ENCODE measurements at regions not wholly inside any gene's neighbourhood (a gene's known extent, or its start where the extent isn't known, plus 50 kb on each side); places are given as distances from the start of the nearest gene placed in this dataset.

DNA sequence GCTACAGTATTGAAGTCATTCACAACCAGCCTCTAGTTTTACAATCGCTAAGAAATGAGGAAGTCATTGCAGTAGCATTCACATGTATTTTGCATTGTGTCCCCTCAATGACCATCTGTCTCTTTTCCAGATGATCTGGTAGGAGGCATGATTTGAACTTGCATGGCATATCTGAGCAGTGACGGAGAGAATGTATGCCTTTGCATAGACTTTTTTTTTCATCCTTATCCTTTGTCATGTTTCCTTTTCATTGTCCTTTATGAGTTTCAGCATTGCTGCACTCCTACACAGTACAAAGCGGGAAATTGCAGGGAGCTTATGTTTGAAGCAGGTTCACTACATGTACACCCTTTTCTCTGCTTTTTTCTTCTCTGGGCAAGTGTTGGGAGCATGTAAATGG lies 516.4 kb upstream of the GRIA3 start:
- ATAC-seq (no peak), DNase-seq (no peak)
- intact Hi-C loops (cut with micrococcal nuclease): no loop called here

DNA sequence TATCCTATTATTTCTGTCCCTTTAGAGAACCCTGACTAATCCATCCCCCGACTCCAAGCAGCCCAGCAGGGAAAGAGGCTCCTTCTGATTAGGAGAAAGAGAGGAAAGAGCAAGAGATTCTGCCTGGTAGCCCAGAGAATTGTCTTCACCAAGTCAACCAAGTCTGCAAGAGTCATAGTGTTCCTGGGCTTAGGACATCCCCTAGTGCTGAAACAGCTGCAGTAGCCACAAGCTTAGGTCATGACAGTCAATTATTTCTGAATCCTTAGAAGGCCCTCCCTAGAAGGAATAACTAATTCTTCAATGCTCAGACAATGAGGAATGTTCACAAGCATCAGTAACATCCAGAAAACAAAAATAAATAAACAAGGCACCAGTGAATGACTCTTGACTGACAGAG lies 480.3 kb upstream of the GRIA3 start:
- intact Hi-C loops (cut with micrococcal nuclease): no loop called here
- DNase-seq: no peak
- ATAC-seq: no peak

DNA sequence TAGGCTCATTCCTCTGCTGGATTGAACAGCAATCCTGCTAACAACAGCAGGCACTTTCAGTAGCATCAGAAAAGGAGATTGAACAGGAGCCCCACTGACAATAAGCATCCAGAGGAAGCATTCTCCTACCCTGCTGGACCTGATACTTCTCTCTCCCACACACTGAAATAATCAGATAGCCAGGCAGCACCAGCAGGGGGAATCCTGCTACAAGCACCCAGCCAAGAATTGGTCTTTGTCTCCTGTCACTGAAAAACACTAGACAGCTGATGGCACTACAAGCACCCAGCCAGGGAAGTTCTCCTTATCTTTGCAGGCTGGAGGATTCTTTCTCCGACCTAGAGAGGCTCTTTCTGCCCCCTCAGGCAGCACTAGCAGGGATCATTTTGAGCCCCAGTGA lies 444.3 kb upstream of the GRIA3 start:
- intact Hi-C loops (cut with micrococcal nuclease): no loop called here
- no peak for DNase-seq
- ATAC-seq: no peak

DNA sequence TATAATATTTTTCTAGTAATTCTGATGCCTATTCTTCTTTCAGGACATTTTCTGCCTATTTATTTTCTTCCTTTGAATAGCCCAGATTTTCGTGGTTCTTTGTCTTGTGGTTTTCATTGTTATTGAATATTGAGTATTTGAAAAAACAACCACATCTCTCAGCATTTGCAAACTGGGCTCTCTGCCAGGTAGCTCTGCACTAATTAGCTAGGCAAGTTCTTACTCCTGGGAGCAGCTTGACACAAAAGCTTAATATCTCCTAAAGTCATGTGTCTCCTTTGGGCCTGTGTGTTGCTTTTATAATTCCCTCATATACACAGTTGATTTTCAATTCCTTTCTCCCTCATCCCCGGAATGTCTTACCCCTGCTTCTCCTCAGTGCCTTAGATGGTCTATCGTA lies 413.5 kb upstream of the GRIA3 start:
- DNase-seq: no peak
- no peak for ATAC-seq
- intact Hi-C loops (cut with micrococcal nuclease): no loop called here

DNA sequence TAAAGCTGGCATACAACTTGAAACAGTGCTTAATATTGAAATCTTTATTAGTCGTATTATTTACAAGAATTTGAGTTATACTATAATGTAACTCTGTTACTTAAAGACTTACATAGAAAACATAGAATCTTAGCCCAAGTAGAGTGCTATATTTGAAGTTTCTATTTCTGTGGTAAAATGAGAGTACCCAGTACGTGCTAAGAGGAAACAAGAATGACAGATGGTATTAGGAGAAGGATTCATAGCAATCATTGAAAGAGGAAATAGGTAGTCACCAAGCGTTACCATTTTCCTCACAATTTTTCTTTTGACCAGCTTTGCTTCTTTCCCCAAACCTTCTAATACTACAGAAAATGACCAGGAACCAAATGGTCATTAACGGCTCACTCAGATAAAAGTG lies 412.1 kb upstream of the GRIA3 start:
- intact Hi-C loops (cut with micrococcal nuclease): no loop called here
- ATAC-seq: no peak

DNA sequence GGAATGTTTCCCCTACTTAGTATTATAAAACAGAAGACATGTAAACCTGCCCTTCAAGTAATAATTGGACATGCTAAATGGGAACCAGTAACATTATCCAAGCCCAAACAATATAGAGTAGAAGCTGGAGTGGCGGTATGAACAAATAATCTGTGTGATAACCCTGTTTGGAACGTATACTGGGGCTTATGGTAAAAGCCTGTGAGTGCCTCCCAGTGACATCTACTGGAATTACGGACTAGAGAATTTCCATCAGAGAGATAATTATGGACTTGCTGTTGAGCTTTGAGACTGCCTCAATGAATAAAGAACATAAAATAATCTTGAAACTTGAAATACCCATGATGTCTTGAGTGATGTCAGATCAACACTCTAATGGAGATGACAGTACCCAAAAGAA lies 406.3 kb upstream of the GRIA3 start:
- DNase-seq (no peak), ATAC-seq (no peak)
- intact Hi-C loops (cut with micrococcal nuclease): no loop called here

More for the DNA sequence above, 412.1 kb upstream of the GRIA3 start:
- DNase-seq: no peak

DNA sequence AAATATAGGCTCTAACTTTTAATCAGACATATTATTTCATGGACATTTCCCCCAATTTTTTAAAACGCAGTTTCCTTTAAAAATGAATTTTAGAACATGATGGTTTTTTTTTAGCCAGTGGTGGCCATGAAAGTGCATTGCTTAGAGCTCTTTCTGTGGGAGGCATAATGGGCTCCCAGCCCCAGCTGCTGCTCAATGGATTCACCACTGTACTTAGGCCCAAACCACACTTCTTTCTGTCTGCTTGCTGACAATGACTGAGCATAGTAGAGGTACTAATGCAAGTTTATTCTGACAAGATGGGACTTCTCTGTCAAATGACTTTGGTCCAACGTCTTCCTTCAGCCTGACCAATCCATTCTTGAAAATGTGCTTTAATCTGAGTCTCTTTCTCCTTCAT lies 400.2 kb upstream of the GRIA3 start:
- no peak for ATAC-seq
- DNase-seq: no peak
- intact Hi-C loops (cut with micrococcal nuclease): no loop called here

DNA sequence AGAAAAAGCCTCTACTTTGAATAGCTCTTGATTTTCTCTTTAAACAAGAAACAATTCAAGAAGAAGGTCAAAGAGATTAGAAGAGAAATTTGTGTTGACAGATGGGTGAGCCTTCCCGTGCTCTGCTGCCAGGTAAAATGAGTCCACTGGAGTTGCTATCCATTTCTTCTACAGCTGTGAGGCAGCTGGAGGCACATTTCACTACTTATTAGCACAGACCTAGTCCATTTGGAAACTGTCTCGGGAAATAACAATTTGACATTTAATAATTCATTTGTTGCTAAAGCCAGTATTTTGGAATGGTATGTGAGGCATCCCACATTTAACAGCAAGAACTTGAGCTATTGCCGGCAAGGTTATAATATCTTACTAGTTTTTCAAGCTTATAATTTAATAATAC lies 396.8 kb upstream of the GRIA3 start:
- no peak for ATAC-seq
- DNase-seq: no peak
- intact Hi-C loops (cut with micrococcal nuclease): no loop called here

DNA sequence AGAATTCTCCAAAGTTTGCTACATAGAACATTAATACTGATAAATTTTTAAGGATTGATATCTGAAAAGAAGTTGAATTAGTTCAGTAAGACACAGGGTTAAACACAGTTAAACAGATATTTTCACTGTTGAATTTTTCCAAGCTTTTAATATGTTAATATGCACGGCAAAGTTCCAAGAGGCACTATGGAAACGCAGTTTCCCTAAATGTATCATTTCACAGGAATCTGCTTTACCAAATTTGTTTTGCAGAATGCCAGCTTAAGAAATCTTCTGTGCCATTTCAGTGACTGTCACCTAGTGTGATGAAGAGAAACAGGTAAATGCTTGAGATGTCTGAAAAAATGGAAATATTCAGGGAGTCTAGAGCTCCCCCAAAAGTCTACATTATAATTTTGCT lies 395.9 kb upstream of the GRIA3 start:
- DNase-seq (no peak), ATAC-seq (no peak)
- intact Hi-C loops (cut with micrococcal nuclease): no loop called here

DNA sequence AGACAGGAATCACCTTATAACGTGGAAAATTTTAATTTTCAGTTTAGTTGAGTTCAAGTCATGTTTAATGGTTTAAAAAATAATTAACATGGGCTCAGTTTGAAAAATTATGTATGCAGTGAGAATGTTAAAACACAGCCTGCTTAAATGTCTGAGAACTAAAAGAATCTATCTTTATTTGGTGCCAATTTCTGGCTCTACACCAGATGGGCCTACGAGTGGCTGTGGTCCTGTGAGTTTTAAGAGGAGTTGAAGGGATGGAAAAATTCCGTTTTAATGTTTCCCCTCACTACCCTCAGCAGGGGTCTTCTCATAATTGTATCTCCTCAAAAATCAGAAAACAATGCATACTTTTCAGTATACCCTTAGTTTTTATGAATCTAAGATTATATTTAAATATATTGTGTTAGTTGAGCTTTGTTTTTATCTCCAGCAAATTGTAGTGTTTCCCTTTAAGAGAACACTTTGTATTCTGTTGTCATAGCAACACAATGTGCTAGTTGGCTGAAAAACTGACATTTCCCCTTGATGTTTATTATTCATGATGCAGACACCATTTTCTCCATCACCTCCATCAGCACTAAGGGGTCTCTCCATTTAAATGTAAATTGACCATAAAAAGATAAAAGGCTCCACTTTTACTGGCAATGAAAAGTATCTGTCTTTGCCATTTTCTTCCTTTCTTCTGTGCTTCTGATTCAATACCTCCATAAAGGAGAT lies 393.5 kb upstream of the GRIA3 start:
- intact Hi-C loops (cut with micrococcal nuclease): no loop called here
- no peak for ATAC-seq
- no peak for DNase-seq

DNA sequence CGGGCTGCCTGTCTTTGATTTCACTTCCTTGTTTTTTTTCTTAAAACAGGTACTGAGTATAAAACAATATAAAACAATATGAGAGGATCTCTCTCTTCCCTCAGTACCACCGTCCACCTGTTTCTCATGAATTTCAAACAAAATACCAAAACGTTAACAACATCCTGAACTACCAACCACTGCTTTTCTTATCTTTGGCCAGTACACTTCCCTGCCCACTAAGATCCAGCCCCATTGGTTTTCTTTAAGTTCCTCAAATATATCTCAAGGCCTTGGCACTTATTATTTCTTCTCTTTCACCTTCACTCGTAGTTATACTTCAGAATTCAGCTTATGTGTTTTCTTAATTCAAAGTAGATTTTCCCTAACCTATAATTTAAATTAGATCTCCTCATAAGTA lies 370.2 kb upstream of the GRIA3 start:
- DNase-seq (no peak), ATAC-seq (no peak)
- intact Hi-C loops (cut with micrococcal nuclease): no loop called here

DNA sequence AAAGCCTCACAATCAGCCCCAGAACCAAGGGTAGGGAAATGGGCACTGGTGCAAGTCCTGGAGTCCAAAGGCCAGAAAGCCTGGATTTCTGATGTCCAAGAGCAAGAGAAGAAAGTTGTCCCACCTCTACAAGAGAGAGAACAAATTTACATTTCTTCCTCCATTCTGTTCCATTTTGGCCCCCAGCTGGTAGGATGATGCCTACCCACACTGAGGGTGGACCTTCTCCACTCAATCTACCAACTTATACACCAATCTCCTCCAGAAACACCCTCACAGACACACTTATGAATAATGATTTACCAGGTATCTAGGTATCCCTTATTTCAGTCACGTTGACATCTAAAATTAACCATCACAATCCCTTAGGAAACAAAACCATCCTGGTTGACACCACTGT lies 367.8 kb upstream of the GRIA3 start:
- DNase-seq (no peak), ATAC-seq (no peak)
- intact Hi-C loops (cut with micrococcal nuclease): no loop called here

DNA sequence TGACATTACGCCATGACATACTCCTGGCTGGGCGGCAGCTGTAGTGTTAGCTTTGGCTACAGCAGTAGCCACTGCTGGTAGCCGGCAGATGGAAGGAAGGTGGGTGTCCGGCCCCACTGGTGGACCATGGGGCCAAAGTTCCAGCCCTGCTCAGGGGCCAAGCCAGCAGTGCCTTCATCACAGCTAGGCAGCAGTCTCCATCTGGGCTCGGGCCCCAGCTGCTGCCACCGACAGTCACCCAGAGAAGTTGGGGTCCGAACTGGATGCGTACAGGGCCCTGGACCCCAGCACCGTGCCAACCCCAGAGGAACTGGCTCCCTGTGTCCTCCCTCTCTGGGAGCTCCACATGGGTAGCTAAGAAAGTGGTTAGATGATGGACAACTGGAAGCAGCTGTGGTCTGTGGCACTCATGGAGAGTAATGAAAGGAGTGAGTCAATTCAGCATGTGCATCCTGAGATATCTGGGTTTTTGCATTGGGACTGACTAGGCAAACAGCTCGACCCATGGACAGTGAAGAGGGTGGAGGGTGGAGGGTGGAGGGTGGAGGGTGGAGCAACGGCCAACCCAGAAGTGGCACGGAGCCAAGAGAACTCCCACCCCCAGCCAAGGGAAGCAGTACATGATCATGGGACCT lies 366.6 kb upstream of the GRIA3 start:
- no peak for DNase-seq
- ATAC-seq: no peak

DNA sequence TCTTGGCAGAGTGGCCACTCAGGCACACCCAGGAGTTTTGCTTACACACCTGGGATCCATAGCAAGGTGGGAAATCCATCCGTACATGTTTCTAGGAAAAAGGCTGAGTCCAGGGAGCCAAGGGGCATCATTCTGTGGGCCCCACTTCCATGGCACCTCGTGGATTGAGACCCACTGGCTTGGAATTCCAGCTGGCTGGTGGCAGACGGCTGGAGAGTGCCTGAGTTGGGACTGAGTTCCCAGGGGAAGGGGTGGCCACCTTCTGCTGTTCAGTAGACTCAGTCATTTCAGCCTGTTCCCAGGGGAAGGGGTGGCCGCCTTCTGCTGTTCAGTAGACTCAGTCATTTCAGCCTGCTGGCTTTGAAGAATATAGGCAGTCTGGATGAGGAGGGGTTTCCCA lies 366.0 kb upstream of the GRIA3 start:
- DNase-seq: no peak
- no peak for ATAC-seq
- intact Hi-C loops (cut with micrococcal nuclease): no loop called here

More for the DNA sequence above, 366.6 kb upstream of the GRIA3 start:
- intact Hi-C loops (cut with micrococcal nuclease): no loop called here

DNA sequence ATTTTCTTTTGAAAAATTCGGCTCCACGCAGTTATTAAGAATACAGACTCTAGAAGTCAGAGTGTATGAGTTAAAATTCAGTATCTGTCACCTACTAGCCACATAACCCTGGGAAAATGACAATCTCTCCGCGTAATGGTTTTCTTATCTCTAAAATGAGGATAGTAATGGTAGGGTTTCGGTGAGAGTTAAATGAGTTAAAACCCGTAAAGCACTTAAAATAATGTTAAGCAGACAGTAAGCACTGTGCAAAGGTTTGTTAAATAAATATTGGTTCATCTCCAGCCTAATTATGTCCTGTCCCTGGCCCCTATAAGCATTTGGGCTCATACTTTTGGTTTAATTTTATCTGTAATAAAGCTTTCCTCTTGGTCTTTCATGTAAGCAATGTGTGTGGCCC lies 350.8 kb upstream of the GRIA3 start:
- intact Hi-C loops (cut with micrococcal nuclease): no loop called here
- ATAC-seq (no peak), DNase-seq (no peak)

DNA sequence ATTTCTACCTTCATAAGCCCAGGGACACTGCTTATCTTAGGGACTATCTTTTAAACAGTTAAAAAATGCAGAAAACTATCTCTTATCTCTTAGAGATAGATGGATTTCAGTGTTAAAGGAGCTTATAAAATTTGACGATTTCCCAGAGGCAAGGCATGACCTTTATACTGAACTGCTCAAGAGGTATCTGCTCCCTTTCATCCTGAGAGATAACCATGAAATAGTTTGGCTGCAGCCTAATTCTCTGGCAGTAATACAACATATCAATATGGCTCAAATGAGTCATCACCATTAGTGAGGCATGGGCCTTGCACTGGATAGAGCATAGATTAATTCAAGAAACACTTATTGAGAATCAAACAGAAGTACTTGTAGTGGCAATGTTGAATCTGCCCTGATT lies 348.2 kb upstream of the GRIA3 start:
- intact Hi-C loops (cut with micrococcal nuclease): no loop called here
- ATAC-seq (no peak), DNase-seq (no peak)

DNA sequence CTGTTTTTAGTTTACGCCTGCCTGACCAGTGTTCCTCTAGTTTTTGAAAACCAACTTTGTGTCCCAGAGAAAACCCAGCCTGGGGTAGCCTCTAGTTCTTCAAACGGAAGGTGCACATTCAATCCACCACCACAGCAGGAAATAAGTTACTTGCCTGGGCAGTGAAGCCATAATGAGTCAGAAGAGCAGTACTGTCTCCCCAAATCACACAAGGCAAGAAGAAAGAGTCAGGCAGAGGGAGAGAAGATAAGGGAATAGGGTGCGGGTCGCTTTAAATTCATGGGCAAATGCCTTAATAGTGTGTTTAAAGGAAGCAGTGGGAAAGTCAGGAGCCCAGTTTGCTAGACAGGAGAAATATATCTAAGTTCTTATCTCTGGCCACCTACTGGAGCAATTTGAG lies 333.8 kb upstream of the GRIA3 start:
- no peak for DNase-seq
- no peak for ATAC-seq
- intact Hi-C loops (cut with micrococcal nuclease): no loop called here

DNA sequence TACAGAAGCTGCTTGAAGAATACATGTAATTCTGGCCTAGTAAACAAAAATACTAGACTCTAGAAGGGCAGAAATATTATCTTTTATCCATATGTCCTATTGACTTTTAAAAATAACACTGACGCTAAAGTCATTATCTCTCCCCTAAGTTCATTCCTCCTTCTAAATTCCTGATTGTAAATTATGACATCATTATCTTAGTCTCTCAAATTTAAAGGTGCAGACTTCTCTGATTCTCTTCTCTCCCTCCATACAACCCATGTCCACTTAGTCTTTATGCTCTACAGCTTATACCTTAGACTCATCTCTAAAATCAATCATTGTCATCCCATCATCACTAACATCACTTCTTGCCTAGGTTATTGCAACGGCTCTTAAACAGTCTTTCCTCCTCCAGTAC lies 327.9 kb upstream of the GRIA3 start:
- intact Hi-C loops (cut with micrococcal nuclease): no loop called here

DNA sequence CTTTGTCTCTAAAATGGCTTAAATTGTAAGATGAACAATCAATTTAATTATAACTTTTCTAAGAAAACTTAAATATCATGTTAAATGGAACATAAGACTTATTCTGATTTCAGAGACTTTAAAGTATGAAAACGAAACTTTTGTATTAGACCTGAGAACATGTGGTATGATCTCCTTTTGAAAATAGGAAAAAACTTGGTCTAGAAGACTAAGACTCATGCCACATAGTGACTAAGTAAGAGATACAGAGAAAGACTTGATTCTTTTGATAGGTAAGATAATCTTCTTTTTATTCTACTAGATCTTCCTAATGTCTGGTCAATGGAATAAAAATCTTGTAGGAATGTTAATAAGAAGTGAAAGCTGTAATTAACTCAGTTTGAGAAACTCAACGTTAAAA lies 326.3 kb upstream of the GRIA3 start:
- ATAC-seq: no peak
- intact Hi-C loops (cut with micrococcal nuclease): no loop called here
- no peak for DNase-seq

More for the DNA sequence above, 327.9 kb upstream of the GRIA3 start:
- DNase-seq (no peak), ATAC-seq (no peak)

DNA sequence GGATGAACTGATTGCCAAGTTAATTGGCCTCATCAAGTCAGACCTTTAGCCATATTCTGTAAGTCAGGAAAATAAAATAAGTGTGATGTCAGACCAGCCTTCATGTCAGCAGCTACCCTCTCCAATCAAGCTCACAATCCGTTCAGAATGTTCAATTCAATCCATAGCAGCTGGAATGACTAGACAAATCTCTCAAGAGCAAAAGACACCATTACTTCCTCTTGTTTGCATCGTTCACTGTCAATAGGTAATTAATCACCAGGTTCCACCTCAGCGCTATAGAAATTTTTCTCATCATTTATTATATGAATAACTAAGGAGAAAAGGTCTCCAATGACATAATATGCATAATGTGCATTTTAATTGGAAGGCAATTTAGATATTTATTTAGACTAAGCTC lies 321.0 kb upstream of the GRIA3 start:
- intact Hi-C loops (cut with micrococcal nuclease): no loop called here
- no peak for ATAC-seq
- DNase-seq: no peak

DNA sequence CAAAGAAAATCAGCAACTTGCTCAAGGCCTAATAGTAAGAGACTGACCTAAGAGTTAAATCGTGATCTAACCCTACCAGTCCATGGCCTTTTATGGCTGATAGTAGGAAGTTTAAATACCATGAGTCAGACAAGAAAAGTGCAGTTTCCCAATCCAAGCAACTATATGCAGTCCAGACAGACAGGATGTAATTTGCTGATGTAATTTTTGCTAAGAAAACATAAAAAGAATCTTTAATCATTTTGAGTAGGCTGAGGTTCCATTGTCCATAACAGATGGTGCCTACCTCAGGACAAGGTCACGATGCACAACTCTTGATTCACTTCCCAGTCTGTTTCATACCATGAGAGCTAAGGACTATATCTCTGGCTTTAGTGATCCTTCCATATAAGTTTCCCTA lies 317.5 kb upstream of the GRIA3 start:
- intact Hi-C loops (cut with micrococcal nuclease): no loop called here
- ATAC-seq: no peak

More for the DNA sequence above, 317.5 kb upstream of the GRIA3 start:
- no peak for DNase-seq

Measured in left ventricle myocardium superior (tissue), 1 donor.